Right lobe of liver (tissue), 4 donors: ENCODE measurements at regions not wholly inside any gene's neighbourhood (a gene's known extent, or its start where the extent isn't known, plus 50 kb on each side); places are given as distances from the start of the nearest gene placed in this dataset.

Experiments
- CTCF ChIP-seq, 4 donors: fragments of 200-600 bp in 3 of 4; fragments of 450-650 bp in 1 of 4; IDR thresholded peaks; one replicate each; pipeline versions ENCODE4 v1.5.1 to v1.8.0; 2016 to 2022; ENCODE audit warnings: antibody characterized with exemption in 4 of 4, mild to moderate bottlenecking in 2 of 4
- POLR2A ChIP-seq: fragments of 450-650 bp; IDR thresholded peaks from one replicate; pipeline ENCODE4 v1.6.1; 2017; ENCODE audit warnings: antibody characterized with exemption, mild to moderate bottlenecking
- donor health status: DM: no; HTN: no; CAD: no.
- donor health status: DM: no; HTN: no; CAD: no.
- donor health status: DM: no; HTN: yes; CAD: no.

DNA sequence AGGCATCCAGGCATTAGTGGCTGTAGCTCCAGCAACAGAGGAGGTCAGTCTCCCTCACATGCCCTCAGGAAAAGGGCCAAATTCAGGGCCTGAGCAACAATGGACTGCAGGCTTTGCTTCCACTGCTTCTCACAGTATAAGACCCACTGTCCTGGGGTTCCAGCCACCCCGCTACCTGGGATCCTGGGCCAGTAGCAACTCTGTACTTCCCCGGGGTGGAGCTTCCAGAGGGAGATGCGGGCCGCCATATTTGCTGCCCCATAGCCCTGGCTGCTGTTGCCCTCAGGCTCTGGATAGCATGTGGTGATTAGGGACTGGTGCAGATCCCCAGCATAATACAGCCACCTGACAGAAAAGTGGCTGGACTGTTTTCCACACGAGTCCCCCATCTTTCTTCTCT is 201.1 kb upstream of the POGK start:
- TF ChIP-seq CTCF (IDR thresholded peaks at IDR 0.05) (no peak), POLR2A (no peak)
